Head of caudate nucleus (tissue), 42 donors: ENCODE measurements at regions not wholly inside any gene's neighbourhood (a gene's known extent, or its start where the extent isn't known, plus 50 kb on each side); places are given as distances from the start of the nearest gene placed in this dataset.

ENCODE experiments used
- DNase-seq, 42 donors: peaks; one replicate each; pipeline versions ENCODE4 v3.0.0 to v3.0.0-alpha.2; 2020 to 2021; ENCODE audit warnings: mixed read lengths in 7 of 42
- intact Hi-C: fragments of 100-400 bp; cut with DNase I; formaldehyde crosslinking; loops from one replicate; pipeline ENCODE4 v1.15.0; 2022

DNA sequence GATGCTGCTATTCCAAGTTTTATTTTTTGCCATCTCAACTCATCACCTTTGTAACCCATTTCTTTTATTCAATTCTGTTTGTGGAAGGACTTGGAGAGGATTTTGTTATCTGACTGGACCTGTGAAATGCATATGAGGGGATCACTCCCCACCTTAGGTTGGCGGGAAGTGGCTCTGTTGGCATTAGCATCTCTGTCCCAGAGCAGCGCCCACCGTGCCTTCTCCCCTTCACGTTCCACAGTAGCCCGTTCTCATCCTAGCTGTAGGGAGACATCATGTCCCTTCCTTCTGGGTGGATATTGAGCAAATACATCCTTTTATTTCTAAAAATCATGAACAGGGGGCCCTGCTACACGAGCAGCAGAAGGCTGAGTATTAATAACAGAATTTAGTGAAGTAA lies 330.4 kb downstream of the RFC3 start:
- intact Hi-C loops: no loop called here
- no peak for DNase-seq

DNA sequence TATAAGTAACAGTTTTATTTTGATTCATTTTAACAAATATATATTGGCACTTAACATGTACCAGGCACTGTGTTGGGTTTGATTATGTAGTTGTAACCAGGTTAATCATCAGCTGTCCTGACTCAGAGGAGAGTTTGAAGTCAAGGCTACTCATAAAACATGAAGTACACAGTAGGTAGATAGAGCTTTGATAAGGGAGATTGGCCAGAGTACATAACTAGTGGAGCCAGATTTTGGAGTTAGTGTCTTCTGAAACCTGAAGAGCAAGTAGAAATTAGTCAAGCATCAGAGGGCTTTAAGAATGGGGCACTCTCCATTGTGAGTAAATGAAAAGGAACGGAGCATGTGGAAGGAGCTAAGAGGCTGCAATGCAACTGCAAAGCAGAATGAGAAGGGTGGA lies 333.9 kb downstream of the RFC3 start:
- no peak for DNase-seq
- intact Hi-C loops: no loop called here

DNA sequence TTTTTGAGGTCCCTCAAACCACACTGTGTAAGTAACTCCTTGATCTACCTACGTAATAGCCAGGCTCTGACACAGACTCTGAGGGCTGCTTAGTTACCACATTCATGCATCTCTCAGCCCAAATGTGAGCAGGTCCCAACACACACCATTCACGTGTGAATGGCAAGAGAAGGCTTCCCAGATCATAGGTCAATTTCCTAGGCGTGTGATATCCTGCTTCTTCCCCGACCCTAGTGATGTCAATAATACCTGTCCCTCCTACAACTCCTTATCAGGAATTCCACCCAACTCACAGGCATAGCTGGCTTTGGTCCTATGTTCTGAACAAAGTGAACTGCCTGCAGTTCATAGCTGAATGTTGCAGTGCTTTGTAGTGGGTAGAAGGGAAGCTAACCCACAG lies 334.5 kb downstream of the RFC3 start:
- intact Hi-C loops: no loop called here
- DNase-seq: no peak

DNA sequence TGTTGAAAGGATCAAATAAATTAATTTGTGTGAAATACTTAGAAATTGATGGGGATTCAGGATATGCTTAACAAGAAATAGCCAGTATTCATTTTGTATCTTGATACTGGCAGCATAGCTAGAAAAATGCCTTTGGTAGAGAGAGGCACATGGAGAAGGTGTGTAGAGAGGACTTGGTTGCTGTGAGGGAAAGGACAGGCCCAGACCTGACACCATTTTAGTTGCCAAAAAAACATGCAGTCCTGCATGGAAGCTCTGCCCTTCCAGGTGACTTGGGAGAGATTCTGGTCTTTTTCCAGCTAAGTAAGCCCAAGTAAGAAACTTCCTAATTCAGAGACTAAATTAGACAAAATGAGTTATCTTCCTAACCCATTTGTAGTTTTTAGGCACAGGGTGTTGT lies 335.0 kb downstream of the RFC3 start:
- intact Hi-C loops: no loop called here
- no peak for DNase-seq

DNA sequence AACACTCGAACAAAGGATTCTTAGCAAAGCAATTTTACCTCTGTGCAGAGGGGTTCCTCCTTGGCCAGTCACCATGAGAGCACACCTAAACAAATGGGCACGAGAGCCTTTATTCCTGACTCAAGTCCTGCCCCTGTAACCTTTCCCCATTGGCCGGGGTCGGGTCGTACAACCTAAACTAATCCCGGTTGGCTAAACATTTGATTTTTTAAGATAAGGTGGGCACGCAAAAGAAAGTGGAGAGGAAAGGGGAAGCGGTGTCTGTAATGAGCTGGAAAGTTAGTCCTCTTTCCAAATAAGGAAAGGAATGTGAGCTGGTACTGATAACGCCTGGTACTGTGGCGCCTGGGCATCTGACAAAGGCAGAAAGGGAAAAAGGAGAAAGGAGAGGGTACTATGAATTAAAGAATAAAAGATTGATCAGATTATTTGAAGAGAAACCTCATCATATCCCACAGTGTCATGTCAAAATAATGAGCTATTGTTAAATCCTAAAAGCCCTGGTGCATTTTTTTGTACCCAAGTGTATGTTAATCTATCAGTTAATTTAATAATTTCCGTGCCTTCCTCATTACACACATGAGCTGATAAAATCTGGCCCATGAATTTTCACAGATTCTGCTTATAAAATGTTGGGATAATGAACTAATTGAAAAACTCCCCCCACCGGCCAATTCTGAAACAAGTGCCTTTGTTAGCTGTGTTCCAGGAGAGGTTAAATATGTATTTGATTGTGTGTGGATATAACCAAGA lies 335.7 kb downstream of the RFC3 start:
- no peak for DNase-seq
- intact Hi-C loops: no loop called here

DNA sequence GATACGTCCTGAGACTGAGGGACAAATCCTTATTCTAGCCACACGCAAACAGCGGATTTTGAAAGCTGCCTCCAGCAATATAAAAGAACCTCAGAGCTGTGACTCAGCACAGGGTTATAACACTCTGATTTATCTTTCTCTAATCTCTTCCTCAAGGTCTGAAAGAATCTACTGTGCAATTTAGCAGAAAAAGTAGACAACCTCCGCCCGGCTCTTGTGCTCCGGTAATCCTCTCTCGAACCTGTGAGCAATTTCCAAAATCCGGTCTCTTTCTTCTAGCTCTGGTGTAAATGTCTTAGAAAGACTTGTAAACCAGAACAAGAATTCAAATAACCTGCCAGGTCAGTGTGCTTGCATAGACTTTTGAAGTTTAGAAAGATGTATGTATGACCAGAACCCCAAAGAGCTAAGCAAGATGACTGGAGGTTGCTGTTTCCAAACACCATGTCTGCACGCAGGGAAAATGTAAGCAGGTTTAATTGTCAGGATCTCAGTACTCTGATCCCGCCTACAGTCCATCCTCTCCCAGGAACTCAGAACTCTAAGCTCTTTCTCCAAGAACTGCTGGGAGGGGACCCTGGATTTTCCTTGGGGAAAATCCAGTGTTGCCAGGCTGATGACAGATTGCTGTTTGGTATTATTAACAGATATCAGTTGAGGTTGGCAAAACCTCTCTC lies 338.1 kb downstream of the RFC3 start:
- no peak for DNase-seq
- intact Hi-C loops: no loop called here

DNA sequence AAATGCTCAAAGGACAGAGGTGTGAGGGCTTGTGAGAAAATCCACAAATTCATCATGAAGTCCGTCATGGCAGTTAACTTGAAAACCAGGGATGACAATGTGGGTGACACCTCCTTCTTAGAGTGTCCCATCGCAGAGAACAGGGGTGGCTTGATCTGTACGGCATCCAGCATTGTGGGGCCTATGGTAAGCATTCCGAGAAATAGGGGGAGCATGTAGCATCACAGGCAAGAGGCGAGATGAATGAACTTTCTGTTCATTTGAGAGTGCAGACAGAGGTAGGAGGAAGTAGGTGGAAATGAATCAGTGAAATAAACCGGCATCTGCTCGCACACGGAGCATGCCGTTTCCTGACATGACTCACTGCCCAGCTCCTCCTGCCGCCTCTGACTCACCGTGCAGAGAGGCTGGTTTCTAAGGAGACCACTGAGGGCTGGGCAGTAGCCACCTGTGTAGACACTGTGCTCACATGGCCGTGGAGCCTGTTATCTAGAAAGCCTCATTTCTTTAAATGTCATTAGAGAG lies 339.0 kb downstream of the RFC3 start:
- intact Hi-C loops: no loop called here
- DNase-seq: peak in 40 of 42 donors; percentile 12 to 79 (median 49)

DNA sequence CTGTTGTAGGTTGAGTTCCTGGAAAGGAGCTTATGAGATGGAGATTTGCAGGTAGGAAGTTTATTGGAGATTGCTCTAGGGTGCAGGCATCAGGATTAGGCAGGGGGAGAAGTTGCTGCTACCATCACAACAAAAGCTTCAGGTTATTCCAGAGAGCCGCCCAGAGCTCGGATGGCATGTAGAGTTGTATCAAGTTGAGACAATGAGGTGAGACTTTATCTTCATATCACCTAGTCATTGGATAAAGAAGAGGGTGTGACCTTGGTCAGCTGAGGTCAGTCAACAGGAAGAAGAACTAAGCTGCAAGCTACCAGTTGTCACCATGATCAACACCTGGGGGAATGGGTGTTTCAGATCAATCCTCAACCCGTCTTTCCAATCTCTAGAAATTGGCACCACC lies 342.0 kb downstream of the RFC3 start:
- no peak for DNase-seq
- intact Hi-C loops: no loop called here

DNA sequence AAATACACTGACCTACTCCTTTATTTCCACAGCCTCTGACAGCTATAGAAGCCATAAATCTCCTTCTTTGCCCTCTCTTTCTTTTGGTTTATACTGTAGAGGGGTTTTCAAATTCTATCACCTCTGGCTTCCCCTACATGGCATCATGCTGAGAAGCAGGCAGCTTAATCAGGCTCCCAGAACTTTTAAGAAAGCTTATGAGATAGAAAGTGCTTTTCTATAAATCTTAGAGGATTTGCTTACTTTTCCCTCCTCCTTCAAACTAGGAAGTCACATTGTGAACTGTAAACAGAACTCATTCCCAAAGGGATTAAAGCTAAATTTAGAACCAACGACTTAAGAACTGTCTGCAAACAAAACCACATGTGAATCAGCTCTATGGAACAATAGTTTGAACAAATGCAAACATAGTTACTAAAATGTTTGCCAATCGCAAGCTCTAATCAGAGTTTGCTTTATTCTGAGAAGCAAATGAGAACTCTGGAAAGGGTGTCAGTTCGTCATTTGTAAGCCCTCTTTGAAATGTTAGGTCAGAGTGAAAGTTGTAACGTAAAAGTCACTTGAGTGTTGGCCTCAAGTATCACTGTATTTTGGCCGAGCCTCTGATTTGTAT lies 344.1 kb downstream of the RFC3 start:
- intact Hi-C loops: no loop called here
- DNase-seq: no peak

DNA sequence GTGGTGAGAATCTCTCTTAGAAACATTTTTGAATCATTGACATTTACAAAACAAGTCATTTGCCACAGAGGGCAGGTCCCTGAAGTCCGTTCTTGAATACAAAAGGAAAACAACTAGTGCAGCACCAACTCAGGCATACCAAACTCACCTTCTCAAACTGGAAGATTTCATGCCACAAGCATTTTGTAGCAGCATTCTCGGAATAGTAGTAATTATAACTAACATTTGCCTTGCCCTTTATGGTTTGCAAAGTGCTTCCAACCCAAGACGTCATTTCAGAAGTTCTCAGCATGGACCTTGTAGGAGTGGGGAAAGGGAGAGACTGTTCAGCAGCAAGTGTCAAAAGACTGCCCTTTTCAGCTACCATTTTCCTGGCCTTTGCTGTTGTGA lies 344.6 kb downstream of the RFC3 start:
- no peak for DNase-seq
- intact Hi-C loops: no loop called here

DNA sequence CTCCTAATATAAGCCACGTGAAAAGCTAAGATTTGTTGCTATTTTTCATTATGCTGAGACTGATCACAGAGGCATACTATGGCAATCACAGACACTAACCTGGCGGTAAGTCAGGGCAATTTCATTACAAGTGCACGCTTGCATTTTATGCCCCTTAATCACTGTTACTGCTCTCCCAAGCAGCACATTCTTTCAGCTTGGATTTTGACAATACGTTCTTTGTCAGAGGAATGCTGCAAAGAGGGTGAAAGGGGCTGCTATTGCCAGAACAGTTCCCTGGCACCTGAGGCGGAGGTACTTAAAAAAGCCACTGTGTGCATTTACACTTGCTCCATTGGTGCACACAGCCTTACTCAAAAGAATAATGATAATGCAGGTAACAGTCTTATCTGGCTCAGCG lies 346.6 kb downstream of the RFC3 start:
- intact Hi-C loops: no loop called here

DNA sequence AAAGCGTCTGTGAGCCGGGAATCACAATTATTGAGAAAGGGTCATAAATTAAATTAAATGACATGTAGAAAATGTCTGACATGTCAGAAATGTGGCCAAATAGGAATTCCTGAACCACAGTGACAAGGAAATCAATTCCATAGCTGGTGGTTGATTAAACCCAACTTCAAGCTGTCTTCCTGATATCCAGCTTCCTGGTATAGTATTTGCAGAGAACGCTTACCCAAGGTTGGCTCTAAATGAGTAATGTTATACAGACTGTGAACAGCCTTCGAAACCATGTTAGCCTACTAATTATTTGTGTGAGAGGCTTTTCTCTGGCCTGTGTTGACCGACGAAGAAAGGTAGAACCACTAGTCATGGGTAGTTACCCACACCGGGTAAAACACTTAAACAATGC lies 347.2 kb downstream of the RFC3 start:
- no peak for DNase-seq
- intact Hi-C loops: no loop called here

More for the DNA sequence above, 346.6 kb downstream of the RFC3 start:
- no peak for DNase-seq

DNA sequence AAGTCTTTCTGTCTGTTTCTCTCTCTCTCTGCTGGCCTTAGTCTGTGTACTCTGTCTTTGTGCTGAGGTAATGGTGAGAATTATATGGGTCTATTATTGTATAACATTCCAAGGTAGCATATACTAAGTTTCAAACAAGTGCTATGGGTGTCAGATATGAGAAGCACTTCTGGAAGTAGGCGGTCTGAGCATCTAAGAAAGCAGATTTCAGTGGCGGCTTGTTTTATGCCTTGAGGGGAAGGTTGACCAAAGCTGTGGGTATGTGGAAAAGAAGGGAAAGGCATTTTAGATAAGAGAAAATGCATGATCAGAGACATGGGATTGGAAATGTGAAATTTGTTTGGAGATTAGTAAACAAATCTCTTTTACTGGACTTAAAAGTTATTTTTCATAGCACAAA lies 348.5 kb downstream of the RFC3 start:
- intact Hi-C loops: no loop called here
- DNase-seq: no peak

DNA sequence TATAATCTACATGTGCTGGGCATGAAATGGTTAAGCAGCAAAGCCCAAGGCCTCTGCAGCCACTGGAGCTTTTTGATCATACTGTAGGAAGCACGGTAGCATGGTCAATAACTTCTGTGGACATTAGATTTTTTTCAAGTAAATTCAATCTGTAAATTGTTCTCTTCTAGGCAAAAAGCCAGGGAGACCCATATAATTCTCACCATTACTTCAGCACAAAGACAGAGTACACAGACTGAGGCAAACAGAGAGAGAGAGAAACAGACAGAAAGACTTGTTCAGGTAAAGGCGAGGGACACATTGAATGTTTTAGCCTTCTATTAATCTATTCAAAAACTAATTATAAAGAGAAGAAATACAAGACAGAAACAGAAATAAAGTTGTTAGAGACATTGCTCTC lies 349.4 kb downstream of the RFC3 start:
- intact Hi-C loops: no loop called here
- no peak for DNase-seq

DNA sequence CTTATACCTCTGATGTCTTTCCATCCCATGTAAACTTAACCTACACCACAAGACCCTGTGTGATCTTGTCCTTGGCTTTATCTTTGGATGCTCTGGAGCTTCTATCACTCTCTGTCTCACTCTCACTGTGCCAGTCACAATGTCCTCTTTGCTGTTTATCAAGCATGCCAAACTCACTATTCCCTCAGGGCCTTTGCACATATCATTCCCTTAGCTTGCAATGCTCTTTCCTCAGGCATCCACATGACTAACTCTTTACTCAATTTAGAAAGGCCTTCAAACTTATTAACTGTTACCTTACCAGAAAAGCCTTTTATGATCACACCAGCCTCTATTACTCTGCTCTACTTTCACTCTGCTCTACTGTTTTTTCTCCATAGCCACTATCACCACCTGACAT lies 354.1 kb downstream of the RFC3 start:
- intact Hi-C loops: no loop called here
- no peak for DNase-seq

DNA sequence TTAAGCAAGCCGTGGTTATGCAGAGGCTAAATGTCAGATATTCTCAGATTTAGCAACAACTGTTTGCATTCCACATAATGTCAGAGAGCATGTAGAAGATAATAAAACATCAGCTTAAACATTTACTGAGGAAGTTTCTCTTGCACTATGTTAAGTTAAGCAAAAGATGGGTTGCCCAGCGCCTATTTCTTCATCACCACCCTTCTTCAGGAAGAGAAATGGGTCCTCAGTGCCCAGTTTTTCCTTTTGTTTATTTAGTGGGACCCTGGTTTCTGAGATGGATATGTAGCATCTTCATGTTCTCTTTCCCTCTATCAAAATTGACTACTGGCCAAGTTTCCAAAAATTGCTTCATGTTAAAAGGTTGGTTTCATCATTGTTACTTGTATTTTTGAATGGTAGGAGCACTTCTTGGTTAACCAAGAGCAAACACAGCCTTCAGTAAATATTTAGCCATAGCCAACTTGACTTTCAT lies 356.8 kb downstream of the RFC3 start:
- intact Hi-C loops: no loop called here
- no peak for DNase-seq

DNA sequence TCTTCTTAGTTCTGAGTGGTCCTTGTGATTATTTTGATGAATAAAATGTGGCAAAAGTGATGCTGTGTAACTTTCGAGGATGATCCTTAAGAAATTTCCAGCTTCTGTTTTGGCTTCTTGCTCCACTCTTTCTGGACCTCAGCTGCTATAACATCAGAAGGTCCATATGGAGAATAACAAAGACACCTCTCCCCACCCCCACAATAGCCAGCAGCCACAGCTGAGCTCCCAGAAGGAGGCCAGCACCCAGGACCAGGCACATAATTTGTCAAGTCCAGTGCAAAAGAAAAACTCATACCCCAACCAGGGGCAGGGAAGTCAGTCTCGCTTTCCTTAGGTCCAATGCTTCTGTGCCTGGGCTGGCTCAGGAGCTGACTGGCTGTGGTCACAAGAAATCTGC lies 357.6 kb downstream of the RFC3 start:
- intact Hi-C loops: no loop called here
- DNase-seq: no peak

DNA sequence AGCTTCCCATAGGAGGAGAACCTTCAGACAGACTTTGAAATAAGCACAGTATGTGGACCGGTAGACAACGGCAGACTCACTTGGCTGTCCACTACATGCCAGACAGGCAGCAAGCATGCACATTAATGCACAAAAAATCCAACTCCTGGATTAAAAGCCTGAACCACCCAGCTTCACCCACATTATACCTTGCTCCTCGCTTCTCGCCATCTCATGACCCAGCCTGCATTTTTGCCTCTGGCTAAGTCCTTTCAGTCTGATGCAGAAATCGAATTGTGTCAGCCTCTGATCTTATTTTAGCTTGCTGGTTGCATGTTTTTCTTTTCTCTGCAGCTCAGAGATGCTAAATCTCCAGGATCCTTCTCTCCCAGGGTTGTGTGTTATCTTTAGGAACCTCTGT lies 358.7 kb downstream of the RFC3 start:
- intact Hi-C loops: no loop called here
- no peak for DNase-seq

DNA sequence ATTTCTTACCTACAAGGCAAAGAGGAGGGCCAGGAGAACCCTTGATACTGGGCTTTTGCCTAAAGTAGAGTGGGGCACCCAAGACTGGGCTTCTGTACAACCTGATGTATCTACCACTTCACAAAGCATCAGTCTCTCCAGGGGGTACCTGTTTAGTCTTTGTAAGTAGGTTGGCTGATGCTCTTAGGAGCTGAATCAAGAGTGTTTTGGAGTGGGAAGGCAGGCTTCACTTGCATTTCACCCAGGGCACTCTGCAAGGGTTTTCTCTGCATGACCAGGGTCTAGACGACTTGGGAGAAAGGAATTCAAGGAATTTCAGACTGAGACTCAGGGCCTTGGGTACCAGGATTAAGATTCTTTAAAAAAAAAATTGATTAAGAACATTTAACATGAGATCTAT lies 361.5 kb downstream of the RFC3 start:
- intact Hi-C loops: no loop called here
- no peak for DNase-seq

DNA sequence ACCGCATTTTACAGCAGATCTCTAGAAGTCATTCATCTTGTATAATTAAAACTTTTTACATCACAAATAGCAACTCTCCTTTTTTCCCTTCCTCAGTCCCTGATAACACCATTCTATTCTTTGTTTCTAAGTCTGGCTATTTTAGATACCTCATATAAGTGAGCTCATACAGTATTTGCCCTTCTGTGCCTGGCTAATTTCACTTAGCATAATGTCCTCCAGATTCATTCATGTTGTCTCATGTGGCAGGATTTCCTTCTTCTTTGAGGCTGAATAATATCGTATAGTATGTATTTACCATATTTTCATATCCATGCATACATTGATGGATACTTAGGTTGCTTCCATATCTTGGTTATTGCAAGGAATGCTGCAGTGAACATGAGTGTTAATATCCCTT lies 362.0 kb downstream of the RFC3 start:
- intact Hi-C loops: no loop called here

More for the DNA sequence above, 362.0 kb downstream of the RFC3 start:
- DNase-seq: no peak
